ENCODE measurements at regions not wholly inside any gene's neighbourhood (a gene's known extent, or its start where the extent isn't known, plus 50 kb on each side); places are given as distances from the start of the nearest gene placed in this dataset.

DNA sequence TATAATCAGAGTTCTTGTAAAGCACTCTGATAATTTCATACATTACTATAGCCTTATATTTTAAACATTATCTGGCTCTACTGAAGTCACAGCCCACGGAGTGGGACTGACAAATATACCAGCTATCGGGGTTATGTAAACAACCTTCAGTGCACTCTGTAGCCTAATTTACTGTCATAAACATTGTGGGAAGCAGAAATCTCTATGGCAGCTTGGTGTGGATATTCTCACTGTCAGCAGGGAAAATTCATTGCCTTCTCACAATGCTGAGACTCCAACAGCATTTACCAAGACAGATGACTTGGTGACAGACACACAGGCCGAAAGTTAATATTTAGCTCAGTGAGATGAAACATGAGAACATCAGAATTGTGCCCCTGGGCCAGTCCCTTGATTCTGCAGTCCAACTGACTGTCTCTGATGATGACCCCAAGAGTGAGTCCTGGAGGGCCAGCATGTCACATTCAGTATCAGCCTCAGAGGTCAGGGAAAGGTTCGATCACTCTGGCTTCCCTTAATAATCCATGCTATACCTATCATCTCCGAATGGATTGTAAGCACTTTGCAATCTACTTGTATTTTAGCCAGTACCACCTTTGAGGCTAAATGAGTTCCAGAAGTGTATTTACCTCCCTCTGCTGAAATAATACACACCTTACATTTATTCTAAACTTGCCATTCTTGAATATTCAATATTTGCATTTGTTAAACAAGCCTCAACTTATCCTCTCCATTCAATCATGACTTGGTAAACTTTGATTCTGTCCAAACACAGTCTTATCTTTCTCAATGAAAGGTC lies 146.2 kb upstream of the OSR1 start:
- TF ChIP-seq, protein P1, sequence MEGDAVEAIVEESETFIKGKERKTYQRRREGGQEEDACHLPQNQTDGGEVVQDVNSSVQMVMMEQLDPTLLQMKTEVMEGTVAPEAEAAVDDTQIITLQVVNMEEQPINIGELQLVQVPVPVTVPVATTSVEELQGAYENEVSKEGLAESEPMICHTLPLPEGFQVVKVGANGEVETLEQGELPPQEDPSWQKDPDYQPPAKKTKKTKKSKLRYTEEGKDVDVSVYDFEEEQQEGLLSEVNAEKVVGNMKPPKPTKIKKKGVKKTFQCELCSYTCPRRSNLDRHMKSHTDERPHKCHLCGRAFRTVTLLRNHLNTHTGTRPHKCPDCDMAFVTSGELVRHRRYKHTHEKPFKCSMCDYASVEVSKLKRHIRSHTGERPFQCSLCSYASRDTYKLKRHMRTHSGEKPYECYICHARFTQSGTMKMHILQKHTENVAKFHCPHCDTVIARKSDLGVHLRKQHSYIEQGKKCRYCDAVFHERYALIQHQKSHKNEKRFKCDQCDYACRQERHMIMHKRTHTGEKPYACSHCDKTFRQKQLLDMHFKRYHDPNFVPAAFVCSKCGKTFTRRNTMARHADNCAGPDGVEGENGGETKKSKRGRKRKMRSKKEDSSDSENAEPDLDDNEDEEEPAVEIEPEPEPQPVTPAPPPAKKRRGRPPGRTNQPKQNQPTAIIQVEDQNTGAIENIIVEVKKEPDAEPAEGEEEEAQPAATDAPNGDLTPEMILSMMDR (conservative IDR thresholded peaks at IDR 0.05), result no peak; the same call in 1 of the 2 replicates
- H3K27ac ChIP-seq, result peak overlapping the region; percentile 83

DNA sequence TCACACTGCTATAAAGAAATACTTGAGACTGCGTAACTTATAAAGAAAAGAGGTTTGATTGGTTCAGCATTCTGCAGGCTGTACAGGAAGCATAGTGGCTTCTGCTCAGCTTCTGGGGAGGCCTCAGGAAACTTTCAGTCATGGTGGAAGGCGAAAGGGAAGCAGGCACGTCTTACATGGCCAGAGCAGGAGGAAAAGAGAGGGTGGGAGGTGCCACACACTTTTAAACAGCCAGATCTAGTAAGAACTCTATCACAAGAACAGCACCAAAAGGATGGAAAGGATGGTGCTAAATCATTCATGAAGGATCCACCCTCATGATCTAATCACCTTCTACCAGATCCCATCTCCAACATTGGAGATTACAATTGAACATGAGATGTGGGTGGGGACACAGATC lies 145.5 kb upstream of the OSR1 start:
- TF ChIP-seq, protein P1 (conservative IDR thresholded peaks at IDR 0.05), result no peak
- H3K27ac ChIP-seq, result peak overlapping the region; percentile 83

DNA sequence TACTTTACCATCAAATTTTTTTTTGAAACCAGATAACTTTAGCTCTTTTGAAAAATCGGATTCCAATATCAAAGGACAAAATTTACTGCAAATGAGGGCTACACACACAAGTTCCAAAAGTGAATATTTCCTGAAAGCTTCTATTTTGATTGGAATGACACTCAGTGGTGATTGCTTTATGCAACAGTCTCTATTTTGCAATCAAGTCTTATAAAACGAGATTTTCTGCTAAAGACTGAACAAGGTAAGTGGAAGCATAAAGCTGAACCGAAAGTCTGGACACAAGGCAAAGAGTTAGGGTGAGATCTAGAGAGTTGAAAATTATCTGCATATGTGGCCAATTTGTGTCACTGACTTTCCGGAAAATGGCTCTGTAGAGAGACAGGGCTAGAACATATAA lies 145.0 kb upstream of the OSR1 start:
- TF ChIP-seq, protein P1 (conservative IDR thresholded peaks at IDR 0.05), result no peak
- peak overlapping the region; percentile 83 for H3K27ac ChIP-seq

DNA sequence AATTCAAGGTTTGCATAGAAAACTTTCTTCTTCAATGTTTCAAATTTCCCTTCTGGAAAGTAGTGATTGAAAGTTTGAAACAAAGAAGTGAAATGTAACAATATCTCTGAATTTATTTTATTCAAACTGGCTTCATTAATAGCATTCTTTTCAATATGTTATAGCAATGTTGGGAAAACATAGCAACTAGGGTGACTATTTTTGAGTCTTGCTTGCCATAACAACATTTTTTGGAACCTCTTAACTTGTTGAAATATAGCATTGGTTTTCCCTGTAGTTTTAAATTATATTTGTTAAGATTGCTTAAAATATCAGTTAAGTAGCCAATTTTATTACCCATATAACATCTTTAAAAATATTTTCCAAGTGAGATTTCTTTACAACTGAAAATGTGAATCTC lies 141.7 kb upstream of the OSR1 start:
- TF ChIP-seq, protein P1 (conservative IDR thresholded peaks at IDR 0.05), result no peak
- no peak overlapping the region for H3K27ac ChIP-seq

DNA sequence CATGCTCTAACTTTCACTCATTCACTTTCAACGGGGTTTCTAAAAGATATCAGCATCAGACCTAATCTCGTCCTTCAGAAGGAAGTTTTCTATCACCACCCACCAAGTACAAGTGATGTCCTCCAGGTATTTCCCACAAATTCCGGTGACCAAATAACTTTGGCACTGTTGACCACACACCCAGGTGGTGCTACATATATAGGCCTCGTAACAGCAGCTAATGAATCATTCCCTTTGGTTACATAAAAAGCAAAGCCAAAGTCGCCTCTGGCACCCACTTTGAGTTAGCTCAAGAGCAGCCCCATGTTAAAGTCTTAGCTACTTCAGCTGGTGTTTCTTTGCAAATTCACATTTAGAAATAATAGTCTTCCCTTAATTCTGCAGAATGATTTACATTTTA lies 138.2 kb upstream of the OSR1 start:
- H3K27ac ChIP-seq, result no peak overlapping the region
- TF ChIP-seq, protein P1 (conservative IDR thresholded peaks at IDR 0.05), result no peak

DNA sequence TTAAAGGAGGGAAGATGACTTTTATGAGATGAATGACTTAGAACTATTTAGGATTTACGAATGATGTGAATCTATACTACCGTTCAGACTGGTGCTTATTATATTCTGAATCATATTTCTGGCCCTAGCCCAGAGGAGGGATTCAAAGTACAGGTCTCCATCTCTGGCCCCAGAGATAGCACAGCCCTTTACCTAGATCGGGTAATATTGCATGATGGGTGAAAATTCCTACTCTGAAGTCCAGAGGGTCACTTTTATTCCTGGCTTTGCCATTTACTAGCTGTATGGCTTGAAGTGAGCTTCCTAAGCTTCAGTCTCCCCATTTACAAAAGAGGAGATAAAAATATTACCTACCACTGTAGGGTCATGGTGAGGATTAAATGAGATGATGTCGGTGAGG lies 135.8 kb upstream of the OSR1 start:
- TF ChIP-seq, protein P1 (conservative IDR thresholded peaks at IDR 0.05), result no peak
- no peak overlapping the region for H3K27ac ChIP-seq

DNA sequence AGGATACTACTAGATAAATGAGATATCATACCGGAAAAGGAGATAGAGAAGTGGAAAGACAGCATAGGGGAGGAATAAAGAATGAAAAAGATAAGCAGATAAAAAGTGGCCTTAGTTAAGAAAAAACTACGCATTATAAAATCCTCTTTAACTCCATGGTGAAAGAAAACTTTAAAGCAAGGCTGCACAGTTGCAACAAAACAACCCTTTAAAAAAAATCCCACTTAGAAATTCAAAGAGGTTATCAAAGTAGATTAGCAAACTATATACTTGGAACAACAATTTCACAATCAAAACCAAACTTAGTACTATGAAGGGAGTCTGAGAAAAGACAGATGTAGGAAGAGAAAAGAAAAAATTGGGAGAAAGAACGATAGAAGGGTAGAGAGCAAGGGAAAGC lies 133.4 kb upstream of the OSR1 start:
- H3K27ac ChIP-seq, result no peak overlapping the region
- TF ChIP-seq, protein P1 (conservative IDR thresholded peaks at IDR 0.05), result no peak
